SIG-M5 treated with dmso at 0.1 percent for 504 hours (cell line): ENCODE measurements at regions not wholly inside any gene's neighbourhood (a gene's known extent, or its start where the extent isn't known, plus 50 kb on each side); places are given as distances from the start of the nearest gene placed in this dataset.

Source experiments
- DNase-seq: peaks from one replicate; lab custom pipeline; 2025; ENCODE audit not compliant: unreplicated experiment; lab: John Stamatoyannopoulos, UW

GRCh38 chr20:22470620-22471026 is 113.7 kb downstream of the FOXA2 start:
- no peak for DNase-seq

GRCh38 chr20:22466447-22467171 is 117.8 kb downstream of the FOXA2 start:
- no peak for DNase-seq

- DNase-seq, result no peak
These were observed 118.5 kb downstream of the FOXA2 start for GRCh38 chr20:22465622-22466446.

GRCh38 chr20:22464312-22465003 is 119.9 kb downstream of the FOXA2 start:
- no peak for DNase-seq

- DNase-seq, result no peak
These were observed 121.1 kb downstream of the FOXA2 start for GRCh38 chr20:22462975-22463914.

GRCh38 chr20:22460803-22461202 is 123.6 kb downstream of the FOXA2 start:
- DNase-seq, result no peak

GRCh38 chr20:22460231-22460630 is 124.1 kb downstream of the FOXA2 start:
- DNase-seq, result no peak

GRCh38 chr20:22459754-22460153 is 124.6 kb downstream of the FOXA2 start:
- DNase-seq, result no peak

GRCh38 chr20:22456109-22456508 is 128.3 kb downstream of the FOXA2 start:
- no peak for DNase-seq

GRCh38 chr20:22455259-22455658 is 129.1 kb downstream of the FOXA2 start:
- DNase-seq, result no peak

- DNase-seq, result no peak
These were observed 130.9 kb downstream of the FOXA2 start for GRCh38 chr20:22453244-22454080.

GRCh38 chr20:22452442-22453011 is 131.8 kb downstream of the FOXA2 start:
- no peak for DNase-seq

GRCh38 chr20:22450537-22450936 is 133.8 kb downstream of the FOXA2 start:
- DNase-seq, result no peak

GRCh38 chr20:22449188-22449973 is 135.0 kb downstream of the FOXA2 start:
- no peak for DNase-seq

GRCh38 chr20:22447447-22447778 is 137.0 kb downstream of the FOXA2 start:
- DNase-seq, result no peak

- DNase-seq, result no peak
These were observed 137.5 kb downstream of the FOXA2 start for GRCh38 chr20:22446613-22447446.

GRCh38 chr20:22442318-22442717 is 142.1 kb downstream of the FOXA2 start:
- no peak for DNase-seq

GRCh38 chr20:22438926-22439325 is 145.4 kb downstream of the FOXA2 start:
- no peak for DNase-seq
